ENCODE measurements at regions not wholly inside any gene's neighbourhood (a gene's known extent, or its start where the extent isn't known, plus 50 kb on each side); places are given as distances from the start of the nearest gene placed in this dataset.
"Not testable (repeated sequence)": the region's sequence is repeated elsewhere in the genome, so short reads cannot be mapped to it uniquely, and the experiment has no call there.

GRCh38 chr6:25142506-25142905 lies 136.7 kb upstream of the CARMIL1 start:
- H3K4me2 ChIP-seq: no peak overlapping the region
- H3K9me3 ChIP-seq: peaks cover 6% of the 10 kb centered on the region; the same call in 1 of the 2 replicates
- no peak overlapping the region for H3K4me3 ChIP-seq
- no peaks in the 10 kb centered on the region for H3K27me3 ChIP-seq
- no peak overlapping the region for H3K27ac ChIP-seq
- peaks cover 24% of the 10 kb centered on the region for H3K4me1 ChIP-seq
- H3K36me3 ChIP-seq: no peaks in the 10 kb centered on the region
- no peaks in the 10 kb centered on the region for H4K20me1 ChIP-seq
- H3K9ac ChIP-seq: no peak overlapping the region
- TF ChIP-seq Cebpa-rat (IDR thresholded peaks at IDR 0.05): no peak

GRCh38 chr6:25144919-25145318 lies 134.3 kb upstream of the CARMIL1 start:
- Histone ChIP-seq H3K9ac (no peak overlapping the region), H3K36me3 (no peaks in the 10 kb centered on the region), H3K4me2 (no peak overlapping the region), H4K20me1 (no peaks in the 10 kb centered on the region), H3K4me1 (peaks cover 12% of the 10 kb centered on the region; the same call in 1 of the 2 replicates), H3K4me3 (no peak overlapping the region), H3K27ac (no peak overlapping the region), H3K9me3 (peaks cover 10% of the 10 kb centered on the region; the same call in 1 of the 2 replicates), H3K27me3 (no peaks in the 10 kb centered on the region)
- TF ChIP-seq Cebpa-rat (IDR thresholded peaks at IDR 0.05): no peak

DNA sequence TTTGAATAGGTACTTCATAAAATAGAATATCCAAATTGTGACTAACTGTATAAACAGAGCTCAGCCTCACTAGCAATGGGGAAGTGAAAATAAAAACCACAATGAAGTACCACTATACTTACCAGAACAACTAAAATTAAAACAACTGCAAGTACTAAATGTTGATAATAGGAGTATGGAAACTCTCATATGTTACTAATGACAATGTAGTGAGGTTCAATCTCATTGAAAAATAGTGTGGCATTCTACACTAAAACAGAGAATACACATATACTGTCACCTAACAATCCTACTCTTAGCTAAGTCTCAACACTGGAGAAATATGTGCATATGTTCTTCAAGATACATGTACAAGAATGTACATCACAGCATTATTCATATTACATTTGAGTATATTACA lies 132.0 kb upstream of the CARMIL1 start:
- peaks cover 12% of the 10 kb centered on the region; the same call in 1 of the 2 replicates for H3K4me1 ChIP-seq

DNA sequence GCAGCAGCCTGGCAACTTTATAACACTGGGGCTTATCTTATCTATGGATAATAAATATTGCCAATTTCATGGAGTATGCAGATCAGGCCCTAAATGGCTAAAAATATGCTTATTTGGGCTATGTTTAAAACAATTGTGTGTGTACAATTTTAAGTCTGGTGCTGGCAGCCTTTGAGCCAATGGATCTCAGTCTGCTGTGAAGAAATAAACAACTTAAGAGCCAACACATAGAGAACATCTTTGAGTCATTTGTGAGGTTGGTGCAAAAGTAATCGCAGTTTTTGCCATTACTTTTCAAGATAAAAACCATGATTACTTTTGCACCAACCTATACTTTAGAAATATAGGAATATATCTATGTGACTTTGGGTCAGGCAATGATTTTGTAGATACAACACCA lies 129.1 kb upstream of the CARMIL1 start:
- H3K27me3 ChIP-seq: no peaks in the 10 kb centered on the region
- H3K9me3 ChIP-seq: peaks cover 24% of the 10 kb centered on the region
- H3K4me3 ChIP-seq: no peak overlapping the region
- H3K4me2 ChIP-seq: no peak overlapping the region
- H3K4me1 ChIP-seq: peaks cover 26% of the 10 kb centered on the region
- no peak overlapping the region for H3K27ac ChIP-seq
- H4K20me1 ChIP-seq: no peaks in the 10 kb centered on the region
- TF ChIP-seq Cebpa-rat (IDR thresholded peaks at IDR 0.05): no peak
- H3K9ac ChIP-seq: no peak overlapping the region
- no peaks in the 10 kb centered on the region for H3K36me3 ChIP-seq

More for the DNA sequence above, 132.0 kb upstream of the CARMIL1 start:
- TF ChIP-seq Cebpa-rat (IDR thresholded peaks at IDR 0.05): no peak
- no peaks in the 10 kb centered on the region for H3K36me3 ChIP-seq
- no peak overlapping the region for H3K27ac ChIP-seq
- H3K9me3 ChIP-seq: peaks cover 10% of the 10 kb centered on the region; the same call in 1 of the 2 replicates
- H3K4me2 ChIP-seq: peak overlapping the region; percentile 2; the same call in 1 of the 2 replicates
- no peaks in the 10 kb centered on the region for H3K27me3 ChIP-seq
- H3K9ac ChIP-seq: no peak overlapping the region
- no peak overlapping the region for H3K4me3 ChIP-seq
- no peaks in the 10 kb centered on the region for H4K20me1 ChIP-seq

GRCh38 chr6:25150863-25151262 lies 128.3 kb upstream of the CARMIL1 start:
- H3K9ac ChIP-seq: no peak overlapping the region
- H3K4me3 ChIP-seq: no peak overlapping the region
- peaks cover 24% of the 10 kb centered on the region for H3K9me3 ChIP-seq
- peaks cover 34% of the 10 kb centered on the region for H3K4me1 ChIP-seq
- H3K27ac ChIP-seq: no peak overlapping the region
- H3K27me3 ChIP-seq: no peaks in the 10 kb centered on the region
- TF ChIP-seq Cebpa-rat (IDR thresholded peaks at IDR 0.05): no peak
- no peaks in the 10 kb centered on the region for H4K20me1 ChIP-seq
- H3K36me3 ChIP-seq: no peaks in the 10 kb centered on the region
- H3K4me2 ChIP-seq: no peak overlapping the region

DNA sequence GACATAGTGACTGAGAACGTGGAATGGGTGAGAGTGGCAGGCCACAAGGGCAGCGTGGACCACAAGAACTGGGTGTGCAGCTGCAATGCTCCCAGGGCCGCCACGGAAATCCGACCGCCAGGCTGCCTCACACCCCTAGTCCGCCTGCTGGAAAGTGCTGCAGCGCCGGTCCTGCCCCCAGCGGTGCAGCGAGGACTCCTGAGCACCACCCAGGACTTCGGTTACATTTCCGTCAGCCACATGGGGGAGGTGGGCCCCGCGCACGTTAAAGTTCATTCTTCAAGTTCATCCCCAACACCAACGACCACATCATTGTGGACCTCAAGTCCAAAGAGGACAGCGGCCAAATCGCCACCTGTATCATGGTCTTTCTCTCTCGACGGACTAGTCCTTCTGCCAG lies 126.1 kb upstream of the CARMIL1 start:
- H3K4me3 ChIP-seq: no peak overlapping the region
- H4K20me1 ChIP-seq: no peaks in the 10 kb centered on the region
- no peak overlapping the region for H3K9ac ChIP-seq
- H3K4me1 ChIP-seq: peaks cover 26% of the 10 kb centered on the region
- H3K4me2 ChIP-seq: no peak overlapping the region
- no peak for TF ChIP-seq Cebpa-rat (IDR thresholded peaks at IDR 0.05)
- H3K36me3 ChIP-seq: no peaks in the 10 kb centered on the region
- no peak overlapping the region for H3K27ac ChIP-seq
- peaks cover 42% of the 10 kb centered on the region for H3K9me3 ChIP-seq
- no peaks in the 10 kb centered on the region for H3K27me3 ChIP-seq

DNA sequence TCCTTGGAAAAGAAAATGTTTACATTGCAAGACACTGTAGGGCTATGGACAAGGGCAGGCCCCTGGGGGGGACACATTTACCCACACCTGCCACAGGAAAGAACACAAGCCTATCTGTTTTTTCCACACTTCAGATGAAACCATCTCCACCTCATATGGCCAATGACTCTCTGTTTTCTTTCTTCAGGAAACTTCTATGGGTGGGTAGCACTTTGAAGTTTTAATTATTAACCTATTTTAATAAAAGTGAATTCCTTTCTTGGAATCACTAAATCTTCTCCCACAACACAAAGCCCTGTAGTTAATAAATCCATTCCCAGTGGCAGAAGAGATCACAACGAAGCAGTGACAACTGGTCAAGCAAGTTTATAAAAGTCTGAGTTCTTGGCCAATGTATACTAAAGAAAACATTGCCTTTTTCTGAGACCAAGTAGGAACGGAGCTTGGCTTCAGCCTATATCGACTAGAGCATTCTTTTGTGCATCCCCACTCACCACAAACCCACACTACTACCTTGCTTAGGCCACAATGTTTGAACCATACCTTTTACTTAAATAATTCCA lies 125.1 kb upstream of the CARMIL1 start:
- no peak for TF ChIP-seq Cebpa-rat (IDR thresholded peaks at IDR 0.05)
- Histone ChIP-seq H3K4me3 (no peak overlapping the region), H3K27ac (peak overlapping the region; percentile 10; the same call in 1 of the 2 replicates), H3K9me3 (peaks cover 51% of the 10 kb centered on the region), H3K9ac (no peak overlapping the region), H3K27me3 (no peaks in the 10 kb centered on the region), H4K20me1 (no peaks in the 10 kb centered on the region), H3K4me1 (peaks cover 26% of the 10 kb centered on the region), H3K4me2 (peak overlapping the region; percentile 75), H3K36me3 (no peaks in the 10 kb centered on the region)

DNA sequence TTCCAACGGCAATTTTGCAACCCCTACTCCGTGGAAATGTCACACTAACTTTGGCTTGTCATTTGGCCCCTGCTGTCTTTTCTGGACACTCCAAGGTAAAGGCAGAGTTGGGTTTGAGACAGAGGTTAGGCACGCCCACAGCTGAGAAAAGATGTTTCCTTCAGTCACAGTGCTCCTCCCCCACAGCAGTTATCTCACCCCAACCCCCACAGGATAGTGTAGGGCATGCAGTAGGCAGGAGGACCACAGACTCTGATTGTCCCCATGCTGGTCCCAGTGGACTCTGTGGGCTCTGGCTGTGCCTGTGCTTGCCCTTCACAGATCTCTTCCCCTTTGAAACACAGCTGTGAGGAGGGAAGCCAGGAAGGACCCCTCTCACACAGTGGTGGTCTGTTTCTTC lies 124.0 kb upstream of the CARMIL1 start:
- Histone ChIP-seq H3K4me3 (no peak overlapping the region), H3K27ac (peak overlapping the region; percentile 10), H3K4me2 (peak overlapping the region; percentile 75), H3K4me1 (peaks cover 26% of the 10 kb centered on the region), H3K27me3 (no peaks in the 10 kb centered on the region), H4K20me1 (no peaks in the 10 kb centered on the region), H3K9ac (no peak overlapping the region), H3K36me3 (no peaks in the 10 kb centered on the region), H3K9me3 (peaks cover 47% of the 10 kb centered on the region)
- TF ChIP-seq Cebpa-rat (IDR thresholded peaks at IDR 0.05): no peak

DNA sequence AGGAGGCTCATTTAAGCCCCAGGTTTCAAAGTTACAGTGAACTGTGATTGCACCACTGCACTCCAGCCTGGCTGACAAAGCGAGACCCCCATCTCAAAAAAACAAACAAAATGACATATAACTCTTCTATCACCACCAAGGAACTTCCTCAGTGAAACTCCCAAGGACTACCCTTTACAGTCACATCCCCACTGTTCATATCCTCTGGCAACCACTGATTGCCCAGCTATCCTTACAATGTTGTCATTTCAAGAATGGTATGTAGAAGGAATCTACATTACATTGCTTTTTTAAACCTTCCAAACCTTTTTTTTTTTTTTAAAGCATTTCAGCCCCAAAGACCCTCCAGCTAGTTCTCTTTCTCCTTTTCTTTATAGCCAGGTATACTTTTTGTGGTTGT lies 123.1 kb upstream of the CARMIL1 start:
- Histone ChIP-seq H3K4me1 (peaks cover 26% of the 10 kb centered on the region), H3K36me3 (no peaks in the 10 kb centered on the region), H3K9ac (no peak overlapping the region), H3K27me3 (no peaks in the 10 kb centered on the region), H4K20me1 (no peaks in the 10 kb centered on the region), H3K9me3 (peaks cover 47% of the 10 kb centered on the region), H3K4me3 (no peak overlapping the region), H3K27ac (peak overlapping the region; percentile 10; the same call in 1 of the 2 replicates), H3K4me2 (peak overlapping the region; percentile 75)
- TF ChIP-seq Cebpa-rat (IDR thresholded peaks at IDR 0.05): no peak

DNA sequence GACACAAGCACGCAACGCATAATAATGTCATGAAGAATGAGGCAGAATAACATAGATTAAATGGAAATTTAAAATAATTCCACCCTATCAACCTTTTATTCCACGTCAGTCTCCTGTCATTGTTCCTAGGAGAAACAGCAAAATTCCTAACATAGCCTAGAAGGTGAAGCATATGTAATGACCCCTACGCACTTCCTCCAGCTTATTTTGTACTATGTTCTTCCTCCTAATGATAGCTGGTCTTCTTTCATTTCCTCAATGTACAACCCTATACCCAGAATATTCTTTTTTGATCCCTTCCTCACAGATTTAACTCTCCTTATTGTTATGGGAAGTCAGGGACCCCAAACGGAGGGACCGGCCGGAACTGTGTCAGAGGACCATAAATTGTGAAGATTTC lies 122.0 kb upstream of the CARMIL1 start:
- no peaks in the 10 kb centered on the region for H3K36me3 ChIP-seq
- peaks cover 47% of the 10 kb centered on the region for H3K9me3 ChIP-seq
- no peaks in the 10 kb centered on the region for H4K20me1 ChIP-seq
- no peak overlapping the region for H3K4me2 ChIP-seq
- no peak for TF ChIP-seq Cebpa-rat (IDR thresholded peaks at IDR 0.05)
- H3K9ac ChIP-seq: no peak overlapping the region
- peaks cover 26% of the 10 kb centered on the region for H3K4me1 ChIP-seq
- no peak overlapping the region for H3K27ac ChIP-seq
- no peak overlapping the region for H3K4me3 ChIP-seq
- no peaks in the 10 kb centered on the region for H3K27me3 ChIP-seq

DNA sequence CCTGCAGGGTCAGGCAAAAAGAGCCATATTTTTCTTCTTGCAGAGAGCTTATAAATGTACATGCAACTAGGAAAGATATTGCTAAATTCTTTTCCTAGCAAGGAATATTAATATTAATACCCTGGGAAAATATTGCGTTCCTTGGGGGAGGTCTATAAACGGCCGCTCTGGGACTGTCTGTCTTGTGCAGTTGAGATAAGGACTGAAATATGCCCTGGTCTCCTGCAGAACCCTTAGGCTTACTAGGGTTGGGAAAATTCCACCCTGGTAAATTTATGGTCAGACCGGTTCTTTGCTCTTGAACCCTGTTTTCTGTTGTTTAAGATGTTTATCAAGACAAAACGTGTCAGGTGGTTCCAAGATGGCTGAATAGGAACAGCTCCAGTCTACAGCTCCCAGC lies 121.3 kb upstream of the CARMIL1 start:
- Histone ChIP-seq H3K9ac (no peak overlapping the region), H3K27me3 (no peaks in the 10 kb centered on the region), H4K20me1 (no peaks in the 10 kb centered on the region), H3K4me1 (peaks cover 26% of the 10 kb centered on the region), H3K4me3 (no peak overlapping the region), H3K36me3 (no peaks in the 10 kb centered on the region), H3K27ac (no peak overlapping the region), H3K9me3 (peaks cover 41% of the 10 kb centered on the region), H3K4me2 (no peak overlapping the region)
- TF ChIP-seq Cebpa-rat (IDR thresholded peaks at IDR 0.05): no peak

DNA sequence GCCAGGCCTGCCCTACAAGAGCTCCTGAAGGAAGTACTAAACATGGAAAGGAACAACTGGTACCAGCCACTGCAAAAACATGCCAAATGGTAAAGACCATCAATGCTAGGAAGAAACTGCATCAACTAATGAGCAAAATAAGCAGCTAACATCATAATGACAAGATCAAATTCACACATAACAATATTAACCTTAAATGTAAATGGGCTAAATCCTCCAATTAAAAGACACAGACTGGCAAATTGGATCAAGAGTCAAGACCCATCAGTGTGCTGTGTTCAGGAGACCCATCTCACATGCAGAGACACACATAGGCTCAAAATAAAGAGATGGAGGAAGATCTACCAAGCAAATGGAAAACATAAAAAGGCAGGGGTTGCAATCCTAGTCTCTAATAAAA lies 119.0 kb upstream of the CARMIL1 start:
- H3K4me3 ChIP-seq: not testable (repeated sequence)
- peaks cover 12% of the 10 kb centered on the region for H3K4me1 ChIP-seq

More for the DNA sequence above, 119.0 kb upstream of the CARMIL1 start:
- H3K27ac ChIP-seq, H4K20me1 ChIP-seq, H3K36me3 ChIP-seq, H3K4me2 ChIP-seq, H3K9ac ChIP-seq, H3K27me3 ChIP-seq: not testable (repeated sequence)
- H3K9me3 ChIP-seq: peaks cover 33% of the 10 kb centered on the region

Measured in BLaER1 (cell line).